ENCODE measurements at regions not wholly inside any gene's neighbourhood (a gene's known extent, or its start where the extent isn't known, plus 50 kb on each side); places are given as distances from the start of the nearest gene placed in this dataset.

GRCh38 chr7:68433462-68434070 lies 1164.7 kb upstream of the AUTS2 start:
- H3K27me3 ChIP-seq (ENCODE audit: control insufficient read depth in 4 of 4, insufficient read depth in 4 of 4, low read length in 3 of 4), result no peaks in the 10 kb centered on the region
- no peaks in the 10 kb centered on the region for H3K4me1 ChIP-seq (ENCODE audit: control insufficient read depth in 4 of 4, insufficient read depth in 4 of 4, low read length in 3 of 4)
- H3K9ac ChIP-seq (ENCODE audit: low read depth in 1 of 2, low read length in 2 of 2), result no peak overlapping the region
- TF ChIP-seq RXRA (IDR thresholded peaks at IDR 0.05) (no peak), ZBTB33 (IDR thresholded peaks at IDR 0.05) (no peak), TAF1 (conservative IDR thresholded peaks at IDR 0.05) (no peak), FOXA2 (IDR thresholded peaks at IDR 0.05) (no peak), ATF3 (IDR thresholded peaks at IDR 0.05) (no peak), REST (IDR thresholded peaks at IDR 0.05) (no peak), YY1 (IDR thresholded peaks at IDR 0.05) (no peak), GABPA (IDR thresholded peaks at IDR 0.05 in 1 of 2, conservative IDR thresholded peaks at IDR 0.05 in 1 of 2) (no peak), HNF4G (IDR thresholded peaks at IDR 0.05) (no peak), CTCF (IDR thresholded peaks at IDR 0.05; ENCODE audit: low read depth, low read length, missing input control) (no peak), MAX (IDR thresholded peaks at IDR 0.05) (no peak), SP1 (IDR thresholded peaks at IDR 0.05) (no peak), JUND (IDR thresholded peaks at IDR 0.05) (no peak), HNF4A (conservative IDR thresholded peaks at IDR 0.05) (no peak), NR2F2 (IDR thresholded peaks at IDR 0.05) (no peak), EGR1 (IDR thresholded peaks at IDR 0.05; ENCODE audit: low read depth in 2 of 2) (no peak), RAD21 (IDR thresholded peaks at IDR 0.05) (no peak)
- H3K36me3 ChIP-seq (ENCODE audit: control insufficient read depth in 4 of 4, insufficient read depth in 3 of 4, low read depth in 1 of 4, low read length in 3 of 4), result no peaks in the 10 kb centered on the region
- 83% methylated on average over 5 of the region's 5 CpGs for WGBS
- no peak for DNase-seq (ENCODE audit: low spot score)
- no peaks in the 10 kb centered on the region for H3K9me3 ChIP-seq (ENCODE audit: control insufficient read depth in 4 of 4, low read length in 3 of 4)
- H3K4me3 ChIP-seq (ENCODE audit: low read depth in 1 of 3, low read length in 3 of 3), result no peak overlapping the region
- no peak overlapping the region for H3K27ac ChIP-seq (ENCODE audit: low read depth in 1 of 2, low read length in 2 of 2)
